ENCODE measurements at regions not wholly inside any gene's neighbourhood (a gene's known extent, or its start where the extent isn't known, plus 50 kb on each side); places are given as distances from the start of the nearest gene placed in this dataset.

- TF ChIP-seq CTCF (IDR thresholded peaks at IDR 0.05) (no peak), POLR2A (IDR thresholded peaks at IDR 0.05) (no peak)
Observed at GRCh38 chr7:25928549-25929330, 223.3 kb upstream of the NFE2L3 start.

Measured in breast epithelium (tissue), 3 donors.